GM10266 (cell line): ENCODE measurements at regions not wholly inside any gene's neighbourhood (a gene's known extent, or its start where the extent isn't known, plus 50 kb on each side); places are given as distances from the start of the nearest gene placed in this dataset.

Experiments
- DNase-seq: peaks from one replicate; pipeline ENCODE4 v3.0.0; 2012; ENCODE audit errors: extremely low spot score
- CTCF ChIP-seq: IDR thresholded peaks from 2 replicates; pipeline ENCODE4 v1.5.1; 2012; ENCODE audit warnings: mild to moderate bottlenecking, low read depth; ENCODE audit not compliant: control insufficient read depth, insufficient read depth; ENCODE audit errors: missing control alignments

- DNase-seq = no peak
These were observed 193.6 kb upstream of the IL12A start for GRCh38 chr3:159795042-159795441.

GRCh38 chr3:159795681-159796175 is 192.9 kb upstream of the IL12A start:
- TF ChIP-seq CTCF = no peak

More at GRCh38 chr3:159795042-159795441, 193.6 kb upstream of the IL12A start:
- TF ChIP-seq CTCF = no peak

GRCh38 chr3:159796226-159796625 is 192.4 kb upstream of the IL12A start:
- DNase-seq = no peak
- TF ChIP-seq CTCF = no peak

More at GRCh38 chr3:159795681-159796175, 192.9 kb upstream of the IL12A start:
- DNase-seq = no peak

- no peak for TF ChIP-seq CTCF
- no peak for DNase-seq
These were observed 191.9 kb upstream of the IL12A start for GRCh38 chr3:159796744-159797143.

- TF ChIP-seq CTCF = no peak
- DNase-seq = no peak
These were observed 190.9 kb upstream of the IL12A start for GRCh38 chr3:159797771-159798170.

GRCh38 chr3:159798951-159799350 is 189.7 kb upstream of the IL12A start:
- TF ChIP-seq CTCF = no peak
- DNase-seq = no peak

- TF ChIP-seq CTCF = no peak
These were observed 188.0 kb upstream of the IL12A start for GRCh38 chr3:159800434-159801155.

More at GRCh38 chr3:159800434-159801155, 188.0 kb upstream of the IL12A start:
- DNase-seq = no peak
